K562 (cell line): ENCODE measurements at regions not wholly inside any gene's neighbourhood (a gene's known extent, or its start where the extent isn't known, plus 50 kb on each side); places are given as distances from the start of the nearest gene placed in this dataset.

ENCODE experiments used
- ATAC-seq: fragments of 200-7000 bp; cut with Tn5 transposase; 3 replicates; pipeline ENCODE4 v1.9.1; 2020; ENCODE audit warnings: moderate library complexity
- BruUV-seq: library from RNA; stranded (reverse); fragments of 400-500 nt; replicated peaks from 2 replicates; lab custom pipeline; 2021; lab: Mats Ljungman, UMichigan
- CTCF ChIA-PET: fragments of 300-600 bp; formaldehyde crosslinking; extraction: SDS; loops from one replicate; lab custom pipeline; 2021; ENCODE audit warnings: low intra/inter-chr PET ratio; lab: Yijun Ruan, JAX
- POLR2A ChIA-PET: fragments of 300-600, 350-650 bp; sonication (Branson Sonifier 250); formaldehyde crosslinking; extraction: SDS; loops from one replicate; lab custom pipeline; 2021; ENCODE audit warnings: antibody characterized with exemption, inconsistent platforms; lab: Yijun Ruan, JAX
- DNase-seq, 4 experiments: peaks; one replicate each; pipeline versions ENCODE4 v3.0.0 to v3.0.0-alpha.2; 2011 to 2018; ENCODE audit warnings: low spot score in 3 of 4, mixed read lengths in 3 of 4; ENCODE audit errors: extremely low read depth in 1 of 4
- FAIRE-seq: peaks from 2 replicates; lab custom pipeline; 2011; peaks lifted over from hg19 to GRCh38; lab: Jason Lieb, UNC
- H2AFZ ChIP-seq: 2 replicates; pipeline ENCODE4 v1.6.0; 2011; ENCODE audit warnings: low read depth, low read length, control low read depth, inconsistent platforms
- H3K27ac ChIP-seq: fragments of 200-600 bp; 3 replicates; pipeline ENCODE4 v1.8.0; 2011; ENCODE audit warnings: low read depth, mild to moderate bottlenecking, control low read depth, inconsistent platforms, low read length, moderate library complexity, mixed read lengths; ENCODE audit errors: extremely low read depth
- H3K27me3 ChIP-seq, 2 experiments: fragments of 300-600 bp in 1 of 2; 2 replicates in 1 of 2; 3 replicates in 1 of 2; pipeline versions ENCODE4 v1.6.0 to v1.8.0; 2011; ENCODE audit warnings: inconsistent platforms in 2 of 2, low read length in 2 of 2, mild to moderate bottlenecking in 1 of 2, mixed read lengths in 1 of 2, moderate library complexity in 1 of 2; ENCODE audit not compliant: control insufficient read depth in 2 of 2, insufficient read depth in 2 of 2
- H3K36me3 ChIP-seq: fragments of 300-600 bp; 3 replicates; pipeline ENCODE4 v1.8.0; 2011; ENCODE audit warnings: mild to moderate bottlenecking, low read length, inconsistent platforms; ENCODE audit not compliant: control insufficient read depth, insufficient read depth
- H3K4me1 ChIP-seq, 2 experiments: fragments of 200-600 bp in 1 of 2; replicated peaks in 1 of 2; 2 replicates in 1 of 2; 3 replicates in 1 of 2; pipeline versions ENCODE4 v1.5.1 to v1.8.0; 2011; ENCODE audit warnings: inconsistent platforms in 2 of 2, low read length in 2 of 2, mild to moderate bottlenecking in 1 of 2, mixed read lengths in 1 of 2, moderate library complexity in 1 of 2; ENCODE audit not compliant: control insufficient read depth in 2 of 2, insufficient read depth in 2 of 2
- H3K4me2 ChIP-seq: 2 replicates; pipeline ENCODE4 v1.6.1; 2011; ENCODE audit warnings: low read length, control low read depth, inconsistent platforms, mixed read lengths; ENCODE audit not compliant: insufficient read depth
- H3K4me3 ChIP-seq: fragments of 200-600 bp; sonication (generic), shearing (Covaris generic); 2 replicates; pipeline ENCODE4 v1.5.1; 2016; ENCODE audit warnings: control low read depth, inconsistent platforms
- H3K79me2 ChIP-seq: fragments of 200-600 bp; 3 replicates; pipeline ENCODE4 v1.8.0; 2011; ENCODE audit warnings: low read length, inconsistent platforms; ENCODE audit not compliant: control insufficient read depth, insufficient read depth
- H3K9ac ChIP-seq, 2 experiments: 2 replicates each; pipeline versions ENCODE4 v1.6.0 to v1.6.1; 2011; ENCODE audit warnings: low read depth in 2 of 2, low read length in 2 of 2, control low read depth in 1 of 2, inconsistent platforms in 1 of 2, mild to moderate bottlenecking in 1 of 2, mixed read lengths in 1 of 2; ENCODE audit not compliant: insufficient read depth in 1 of 2
- H3K9me1 ChIP-seq: one replicate; pipeline ENCODE4 v1.6.0; 2011; ENCODE audit warnings: inconsistent platforms, mild to moderate bottlenecking, low read length, moderate library complexity; ENCODE audit not compliant: control insufficient read depth, insufficient read depth
- H3K9me3 ChIP-seq: replicated peaks from 2 replicates; pipeline ENCODE4 v1.5.1; 2011; ENCODE audit warnings: low read depth, low read length, inconsistent platforms; ENCODE audit not compliant: control insufficient read depth, insufficient read depth
- H4K20me1 ChIP-seq: replicated peaks from 2 replicates; pipeline ENCODE4 v1.6.1; 2011; ENCODE audit warnings: low read length, inconsistent platforms, mixed read lengths; ENCODE audit not compliant: control insufficient read depth, insufficient read depth
- FOXJ2 ChIP-seq: fragments of 200-800 bp; sonication (Bioruptor generic); IDR thresholded peaks from 2 replicates; pipeline ENCODE4 v1.6.1; 2016; ENCODE audit warnings: missing genetic modification characterization, missing compliant biosample characterization
- FOXM1 ChIP-seq, 2 experiments: fragments of 450-650 bp in 1 of 2; sonication (generic) in 1 of 2; formaldehyde crosslinking in 1 of 2; IDR thresholded peaks; 2 replicates each; pipeline versions ENCODE4 v1.6.1 to v1.9.0; 2017 to 2022; ENCODE audit warnings: low read depth in 2 of 2, mild to moderate bottlenecking in 2 of 2, missing genetic modification reagents in 1 of 2, moderate library complexity in 1 of 2
- GATA2 ChIP-seq: sonication (generic); formaldehyde crosslinking; IDR thresholded peaks from 2 replicates; pipeline ENCODE4 v1.4.0; 2020; ENCODE audit warnings: mild to moderate bottlenecking, missing genetic modification reagents
- GTF2A2 ChIP-seq: IDR thresholded peaks from 2 replicates; pipeline ENCODE4 v1.6.1; 2016; ENCODE audit warnings: mild to moderate bottlenecking, missing genetic modification characterization, missing compliant biosample characterization
- NCOA4 ChIP-seq: fragments of 450-650 bp; IDR thresholded peaks from 2 replicates; pipeline ENCODE4 v1.6.1; 2018; ENCODE audit warnings: mild to moderate bottlenecking; ENCODE audit not compliant: partially characterized antibody
- NFE2L1 ChIP-seq: fragments of 450-650 bp; IDR thresholded peaks from 2 replicates; pipeline ENCODE4 v1.6.1; 2016; ENCODE audit warnings: missing genetic modification characterization, low read depth, mild to moderate bottlenecking, missing compliant biosample characterization, moderate library complexity, borderline replicate concordance
- RFX7 ChIP-seq: fragments of 250-450 bp; sonication (Bioruptor Pico); IDR thresholded peaks from 2 replicates; pipeline ENCODE4 v1.5.1; 2021; ENCODE audit warnings: mild to moderate bottlenecking
- SAP30 ChIP-seq: fragments of 200-600 bp; sonication (generic); IDR thresholded peaks from 2 replicates; pipeline ENCODE4 v1.6.1; 2012; ENCODE audit warnings: borderline replicate concordance, low read depth, mild to moderate bottlenecking, moderate library complexity, low read length, control low read depth, inconsistent platforms; ENCODE audit not compliant: insufficient read depth, poor library complexity, severe bottlenecking
- SIN3B ChIP-seq: fragments of 450-650 bp; IDR thresholded peaks from 2 replicates; pipeline ENCODE4 v1.6.1; 2017; ENCODE audit warnings: low read depth, mild to moderate bottlenecking, moderate library complexity
- SRSF9 ChIP-seq: fragments of 200-400 bp; formaldehyde crosslinking; IDR thresholded peaks from 2 replicates; pipeline ENCODE4 v1.6.1; 2017; ENCODE audit warnings: low read depth, low read length, borderline replicate concordance
- YBX1 ChIP-seq: fragments of 450-650 bp; IDR thresholded peaks from 2 replicates; pipeline ENCODE4 v1.7.1; 2016; ENCODE audit warnings: mild to moderate bottlenecking
- ZFX ChIP-seq: sonication (generic); formaldehyde crosslinking; IDR thresholded peaks from 2 replicates; pipeline ENCODE4 v1.8.0; 2022; ENCODE audit warnings: mild to moderate bottlenecking, missing genetic modification reagents, moderate library complexity
- ZKSCAN3 ChIP-seq: fragments of 250-450 bp; sonication (Bioruptor Pico); IDR thresholded peaks from 2 replicates; pipeline ENCODE4 v1.4.0; 2020
- ZNF23 ChIP-seq: fragments of 250-450 bp; sonication (Bioruptor Pico); IDR thresholded peaks from 2 replicates; pipeline ENCODE4 v1.4.0; 2020; ENCODE audit warnings: mild to moderate bottlenecking
- ZNF445 ChIP-seq: fragments of 250-450 bp; sonication (Bioruptor Pico); IDR thresholded peaks from 2 replicates; pipeline ENCODE4 v1.4.0; 2020; ENCODE audit warnings: low read depth, mild to moderate bottlenecking, moderate library complexity
- WGBS: fragments of 100-300 bp; shearing (Covaris generic); methylation state at CpG from one replicate; pipeline ENCODE4 v1.1.6; 2016; ENCODE audit warnings: low coverage, mixed read lengths; ENCODE audit not compliant: insufficient coverage; ENCODE audit errors: missing lambda C conversion rate; 5-methylcytosine and 5-hydroxymethylcytosine counted together
- in situ Hi-C: fragments of 300-500 bp; cut with MboI; formaldehyde crosslinking; loops from 4 replicates; pipeline ENCODE4 v1.15.0; 2018; ENCODE audit warnings: inconsistent platforms, mixed read lengths
- intact Hi-C: fragments of 100-400 bp; cut with micrococcal nuclease; formaldehyde crosslinking; loops from 2 replicates; pipeline ENCODE4 v1.14.2; 2022

GRCh38 chr13:66099825-66100224, 1130.3 kb downstream of the PCDH9 start:
- peak in 1 of 4 experiments; percentile 18 for DNase-seq
- Histone ChIP-seq H3K36me3 (no peaks in the 10 kb centered on the region), H4K20me1 (no peaks in the 10 kb centered on the region), H3K9ac (no peak overlapping the region), H3K27ac (no peak overlapping the region), H3K27me3 (no peaks in the 10 kb centered on the region), H3K9me1 (no peaks in the 10 kb centered on the region), H2AFZ (no peak overlapping the region), H3K4me1 (no peaks in the 10 kb centered on the region), H3K4me3 (no peak overlapping the region), H3K79me2 (no peaks in the 10 kb centered on the region), H3K9me3 (no peaks in the 10 kb centered on the region), H3K4me2 (no peak overlapping the region)
- ChIA-PET CTCF (no interaction called here), POLR2A (interaction anchor here (0.6 kb wide), 1 partner anchor 78 kb away, joined by 7 read pairs; no protein-coding TSS in a partner anchor)
- peak; percentile 68 for ATAC-seq
- in situ Hi-C loops (no loop called here), intact Hi-C loops (no loop called here)
- TF ChIP-seq YBX1 (no peak), FOXM1 (IDR thresholded peaks at IDR 0.05; ENCODE audit: low read depth) (no peak), FOXM1 (CRISPR knock-in tag; IDR thresholded peaks at IDR 0.05; ENCODE audit: low read depth) (no peak), ZNF23 (no peak), FOXJ2 (tag) (no peak)
- FAIRE-seq: no peak
- 22% methylated on average over 8 of the region's 10 CpGs for whole genome bisulfite sequencing
- BruUV-seq: no TSS peak

- H3K9me1 ChIP-seq: no peaks in the 10 kb centered on the region
- DNase-seq: no peak
- 0 out of 2 replicates have a peak overlapping the region, but pooled peaks have one; percentile 40 for H2AFZ ChIP-seq
- WGBS: 19% methylated on average over 3 of the region's 3 CpGs
- no peaks in the 10 kb centered on the region for H3K27me3 ChIP-seq
- no peak overlapping the region for H3K4me3 ChIP-seq
- no peak overlapping the region for H3K9ac ChIP-seq
- in situ Hi-C loops (no loop called here), intact Hi-C loops (no loop called here)
- no TSS peak for BruUV-seq
- no peak for TF ChIP-seq ZKSCAN3 (CRISPR knock-in tag)
- no peak for TF ChIP-seq SAP30
- TF ChIP-seq GATA2 (CRISPR knock-in tag): no peak
- TF ChIP-seq RFX7: no peak
- no peak for TF ChIP-seq GTF2A2 (tag)
- TF ChIP-seq ZNF445 (CRISPR knock-in tag): no peak
- no peak for TF ChIP-seq SRSF9
- no peak for TF ChIP-seq NFE2L1 (tag)
- no peak for TF ChIP-seq NCOA4
- no peak for TF ChIP-seq SIN3B
- no peak for TF ChIP-seq ZFX (CRISPR knock-in tag)
- H3K36me3 ChIP-seq: no peaks in the 10 kb centered on the region
- no peak overlapping the region for H3K4me2 ChIP-seq
- ChIA-PET POLR2A (interaction anchor here (0.6 kb wide), 1 partner anchor 834 kb away, joined by 3 read pairs; no protein-coding TSS in a partner anchor), CTCF (no interaction called here)
- FAIRE-seq: no peak
- ATAC-seq: no peak
- no peaks in the 10 kb centered on the region for H3K9me3 ChIP-seq
- H3K79me2 ChIP-seq: no peaks in the 10 kb centered on the region
- H3K4me1 ChIP-seq: no peaks in the 10 kb centered on the region
- no peaks in the 10 kb centered on the region for H4K20me1 ChIP-seq
- no peak overlapping the region for H3K27ac ChIP-seq
Measured at GRCh38 chr13:66098931-66099628, 1131.1 kb downstream of the PCDH9 start.
